ENCODE measurements at regions not wholly inside any gene's neighbourhood (a gene's known extent, or its start where the extent isn't known, plus 50 kb on each side); places are given as distances from the start of the nearest gene placed in this dataset.

DNA sequence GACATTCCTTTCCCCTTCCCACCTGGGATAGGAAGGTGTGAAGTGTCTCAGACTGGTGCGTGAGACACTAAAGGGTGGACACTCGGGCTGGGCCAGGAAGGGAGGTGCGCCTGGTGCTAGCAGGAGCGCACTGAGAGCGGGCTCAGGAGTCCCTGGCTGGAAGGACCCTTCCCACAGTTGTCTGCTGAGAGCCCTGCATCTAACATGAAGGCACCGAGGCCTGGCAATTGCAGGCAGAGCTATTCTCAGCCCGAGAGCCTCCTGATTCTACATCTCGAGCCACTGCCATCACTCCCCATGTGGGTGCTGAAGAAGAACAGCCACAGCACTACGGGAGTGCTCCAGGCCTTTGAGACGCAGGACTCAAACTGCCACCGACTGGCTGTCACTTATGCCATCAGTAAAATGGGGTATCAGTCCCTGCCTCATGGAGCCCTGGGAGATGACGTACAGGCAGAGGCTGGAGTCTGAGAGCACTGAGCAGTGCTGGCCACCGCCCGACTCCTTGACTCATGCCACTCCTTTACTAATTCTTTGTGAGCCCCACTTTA is 159.4 kb downstream of the KLF13 start:
- DNase-seq (ENCODE audit: low spot score) (no peak), ATAC-seq (no peak), FAIRE-seq (no peak)
- in situ Hi-C loops (cut with HindIII; ENCODE audit: extremely low pct_ligation_motif_present, low pct_unique_long_range_greater_than_20kb) (loop anchor here (5.0 kb wide), 1 partner anchor 49 kb away; no protein-coding TSS in a partner anchor), intact Hi-C loops (cut with micrococcal nuclease; ENCODE audit: unreplicated experiment) (loop anchor here (5.0 kb wide), 1 partner anchor 269 kb away; no protein-coding TSS in a partner anchor)
- BruUV-seq (replicated peaks), result no TSS peak
- no peaks in the 10 kb centered on the region for H3K36me3 ChIP-seq (replicated peaks in 1 of 2; ENCODE audit: control insufficient read depth in 1 of 2, insufficient read depth in 2 of 2, low read length in 2 of 2)
- H3K27me3 ChIP-seq (ENCODE audit: control insufficient read depth in 1 of 2, insufficient read depth in 2 of 2, low read length in 2 of 2), result peaks cover 0 to 10% of the 10 kb centered on the region in 2 experiments; a peak in 3 of 5 replicates
- peaks cover under 1% of the 10 kb centered on the region for H3K9me3 ChIP-seq (ENCODE audit: low read length)
- H2AFZ ChIP-seq (ENCODE audit: low read length), result no peak overlapping the region
- H3K27ac ChIP-seq (ENCODE audit: extremely low read length, insufficient read depth, low read length), result no peak overlapping the region
- H3K4me3 ChIP-seq (replicated peaks in 1 of 3; ENCODE audit: insufficient read depth in 1 of 3, low read depth in 2 of 3, low read length in 3 of 3), result no peak overlapping the region
- POLR2A ChIA-PET, result no interaction called here
- no peak for TF ChIP-seq ZNF629 (CRISPR knock-in tag; conservative IDR thresholded peaks at IDR 0.05)
- no peak for TF ChIP-seq EHMT2 (IDR thresholded peaks at IDR 0.05; ENCODE audit: borderline replicate concordance, low read depth, low read length)
- no peak for TF ChIP-seq ZNF782 (CRISPR knock-in tag; IDR thresholded peaks at IDR 0.05; ENCODE audit: borderline replicate concordance)
- TF ChIP-seq, protein P1, sequence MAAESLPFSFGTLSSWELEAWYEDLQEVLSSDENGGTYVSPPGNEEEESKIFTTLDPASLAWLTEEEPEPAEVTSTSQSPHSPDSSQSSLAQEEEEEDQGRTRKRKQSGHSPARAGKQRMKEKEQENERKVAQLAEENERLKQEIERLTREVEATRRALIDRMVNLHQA (CRISPR knock-in tag; IDR thresholded peaks at IDR 0.05), result no peak
- no peak for TF ChIP-seq TEAD2 (CRISPR knock-in tag; IDR thresholded peaks at IDR 0.05)
- TF ChIP-seq ZKSCAN8 (CRISPR knock-in tag; IDR thresholded peaks at IDR 0.05; ENCODE audit: borderline replicate concordance), result no peak
- no peak for TF ChIP-seq ZBTB1 (CRISPR knock-in tag; IDR thresholded peaks at IDR 0.05; ENCODE audit: borderline replicate concordance)
- TF ChIP-seq THYN1 (CRISPR knock-in tag; IDR thresholded peaks at IDR 0.05; ENCODE audit: borderline replicate concordance, low read depth), result no peak
- TF ChIP-seq, protein P2, sequence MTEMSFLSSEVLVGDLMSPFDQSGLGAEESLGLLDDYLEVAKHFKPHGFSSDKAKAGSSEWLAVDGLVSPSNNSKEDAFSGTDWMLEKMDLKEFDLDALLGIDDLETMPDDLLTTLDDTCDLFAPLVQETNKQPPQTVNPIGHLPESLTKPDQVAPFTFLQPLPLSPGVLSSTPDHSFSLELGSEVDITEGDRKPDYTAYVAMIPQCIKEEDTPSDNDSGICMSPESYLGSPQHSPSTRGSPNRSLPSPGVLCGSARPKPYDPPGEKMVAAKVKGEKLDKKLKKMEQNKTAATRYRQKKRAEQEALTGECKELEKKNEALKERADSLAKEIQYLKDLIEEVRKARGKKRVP (CRISPR knock-in tag; IDR thresholded peaks at IDR 0.05), result no peak
- no peak for TF ChIP-seq HNRNPK (IDR thresholded peaks at IDR 0.05; ENCODE audit: low read depth, low read length, poor library complexity, severe bottlenecking)
- TF ChIP-seq ZNF136 (CRISPR knock-in tag; IDR thresholded peaks at IDR 0.05; ENCODE audit: low read depth), result no peak
- TF ChIP-seq CENPX (CRISPR knock-in tag; IDR thresholded peaks at IDR 0.05), result no peak
- no peak for TF ChIP-seq PHB2 (IDR thresholded peaks at IDR 0.05; ENCODE audit: partially characterized antibody)
- TF ChIP-seq SMAD9 (CRISPR knock-in tag; IDR thresholded peaks at IDR 0.05), result no peak
- TF ChIP-seq, protein P3, sequence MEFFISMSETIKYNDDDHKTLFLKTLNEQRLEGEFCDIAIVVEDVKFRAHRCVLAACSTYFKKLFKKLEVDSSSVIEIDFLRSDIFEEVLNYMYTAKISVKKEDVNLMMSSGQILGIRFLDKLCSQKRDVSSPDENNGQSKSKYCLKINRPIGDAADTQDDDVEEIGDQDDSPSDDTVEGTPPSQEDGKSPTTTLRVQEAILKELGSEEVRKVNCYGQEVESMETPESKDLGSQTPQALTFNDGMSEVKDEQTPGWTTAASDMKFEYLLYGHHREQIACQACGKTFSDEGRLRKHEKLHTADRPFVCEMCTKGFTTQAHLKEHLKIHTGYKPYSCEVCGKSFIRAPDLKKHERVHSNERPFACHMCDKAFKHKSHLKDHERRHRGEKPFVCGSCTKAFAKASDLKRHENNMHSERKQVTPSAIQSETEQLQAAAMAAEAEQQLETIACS (CRISPR knock-in tag; IDR thresholded peaks at IDR 0.05), result no peak
- no peak for TF ChIP-seq MTA3 (CRISPR knock-in tag; IDR thresholded peaks at IDR 0.05)
- TF ChIP-seq, protein P4, sequence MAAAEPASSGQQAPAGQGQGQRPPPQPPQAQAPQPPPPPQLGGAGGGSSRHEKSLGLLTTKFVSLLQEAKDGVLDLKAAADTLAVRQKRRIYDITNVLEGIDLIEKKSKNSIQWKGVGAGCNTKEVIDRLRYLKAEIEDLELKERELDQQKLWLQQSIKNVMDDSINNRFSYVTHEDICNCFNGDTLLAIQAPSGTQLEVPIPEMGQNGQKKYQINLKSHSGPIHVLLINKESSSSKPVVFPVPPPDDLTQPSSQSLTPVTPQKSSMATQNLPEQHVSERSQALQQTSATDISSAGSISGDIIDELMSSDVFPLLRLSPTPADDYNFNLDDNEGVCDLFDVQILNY (CRISPR knock-in tag; conservative IDR thresholded peaks at IDR 0.05), result no peak
- no peaks in the 10 kb centered on the region for H3K79me2 ChIP-seq (ENCODE audit: insufficient read depth, low read length)
- no peak overlapping the region for H3K4me2 ChIP-seq (ENCODE audit: low read depth, low read length)
- CTCF ChIA-PET (ENCODE audit: low intra/inter-chr PET ratio, low total read pairs), result no interaction called here
- WGBS (ENCODE audit: low lambda C conversion rate), result 36% methylated on average over 5 of the region's 14 CpGs
- no peak overlapping the region for H3K9ac ChIP-seq (ENCODE audit: insufficient read depth, low read depth, low read length)
- no peaks in the 10 kb centered on the region for H3K4me1 ChIP-seq (ENCODE audit: insufficient read depth, low read length)
- no peaks in the 10 kb centered on the region for H4K20me1 ChIP-seq (ENCODE audit: insufficient read depth, low read length)

All from HepG2 (cell line).